Spleen (tissue), 11 donors: ENCODE measurements at regions not wholly inside any gene's neighbourhood (a gene's known extent, or its start where the extent isn't known, plus 50 kb on each side); places are given as distances from the start of the nearest gene placed in this dataset.

ENCODE experiments used
- DNase-seq: peaks from one replicate; pipeline ENCODE4 v3.0.0-alpha.2; 2020
- H3K27ac ChIP-seq, 8 donors: fragments of 200-600 bp; sonication (generic) in 7 of 8; 1 replicate in 4 of 8; 2 replicates in 4 of 8; pipeline versions ENCODE4 v1.5.0 to v1.8.0; 2016 to 2021; ENCODE audit warnings: inconsistent platforms in 4 of 8, mild to moderate bottlenecking in 4 of 8, moderate library complexity in 1 of 8
- H3K27me3 ChIP-seq, 7 donors: fragments of 200-600 bp; sonication (generic) in 6 of 7; replicated peaks in 1 of 7; 1 replicate in 4 of 7; 2 replicates in 3 of 7; pipeline versions ENCODE4 v1.5.0 to v1.8.0; 2016 to 2021; ENCODE audit warnings: inconsistent platforms in 3 of 7, mild to moderate bottlenecking in 1 of 7
- H3K36me3 ChIP-seq, 6 donors: fragments of 200-600 bp; sonication (generic) in 5 of 6; 1 replicate in 4 of 6; 2 replicates in 2 of 6; pipeline versions ENCODE4 v1.5.0 to v1.8.0; 2016 to 2021; ENCODE audit warnings: inconsistent platforms in 2 of 6
- H3K4me1 ChIP-seq, 6 donors: fragments of 200-600 bp; sonication (generic) in 5 of 6; 1 replicate in 3 of 6; 2 replicates in 3 of 6; pipeline versions ENCODE4 v1.5.0 to v1.8.0; 2016 to 2021; ENCODE audit warnings: inconsistent platforms in 3 of 6
- H3K4me3 ChIP-seq, 8 donors: fragments of 200-600 bp; sonication (generic) in 7 of 8; 1 replicate in 4 of 8; 2 replicates in 4 of 8; pipeline versions ENCODE4 v1.5.0 to v1.8.0; 2016 to 2021; ENCODE audit warnings: inconsistent platforms in 4 of 8, mild to moderate bottlenecking in 4 of 8, moderate library complexity in 2 of 8
- H3K9me3 ChIP-seq, 8 donors: fragments of 200-600 bp; sonication (generic) in 7 of 8; 1 replicate in 4 of 8; 2 replicates in 4 of 8; pipeline versions ENCODE4 v1.5.0 to v1.8.0; 2016 to 2021; ENCODE audit warnings: inconsistent platforms in 4 of 8
- POLR2A ChIP-seq, 3 donors: fragments of 450-650 bp; IDR thresholded peaks; one replicate each; pipeline ENCODE4 v1.5.1; 2017; ENCODE audit warnings: antibody characterized with exemption in 3 of 3, mild to moderate bottlenecking in 1 of 3
- POLR2AphosphoS5 ChIP-seq, 3 donors: sonication (generic); formaldehyde crosslinking; IDR thresholded peaks; one replicate each; pipeline ENCODE4 v1.5.1; 2017; ENCODE audit warnings: antibody characterized with exemption in 3 of 3
- WGBS, 5 donors: extraction: QIAGEN DNeasy Blood & Tissue Kit in 3 of 5; methylation state at CpG; one replicate each; pipeline versions ENCODE4 v1.1.5 to v1.1.7; 2013 to 2018; 5-methylcytosine and 5-hydroxymethylcytosine counted together
- intact Hi-C: fragments of 100-400 bp; cut with DNase I; formaldehyde crosslinking; loops from one replicate; pipeline ENCODE4 v1.15.0; 2023; ENCODE audit warnings: low total_unique reads
- TF ChIP-seq, protein P1 (sequence below), 11 experiments: fragments of 200-600 bp in 7 of 11; fragments of 450-650 bp in 4 of 11; sonication (generic) in 4 of 11; IDR thresholded peaks in 8 of 11; conservative IDR thresholded peaks in 3 of 11; 1 replicate in 7 of 11; 2 replicates in 4 of 11; pipeline versions ENCODE4 v1.4.0 to v1.8.0; 2016 to 2021; ENCODE audit warnings: antibody characterized with exemption in 11 of 11, inconsistent platforms in 4 of 11, mild to moderate bottlenecking in 1 of 11
- donor health status: healthy with polysubstance abuse.
- donor health status: DM: no; HTN: no; CAD: no; lungs with moderate emphysema.
- donor health status: DM: no; HTN: no; CAD: no.
- donor health status: Bipolar disorder and iron deficiency.
- donor health status: healthy.
- donor health status: DM: no; HTN: no; CAD: no.
- donor health status: DM: yes; HTN: yes; CAD: no.

DNA sequence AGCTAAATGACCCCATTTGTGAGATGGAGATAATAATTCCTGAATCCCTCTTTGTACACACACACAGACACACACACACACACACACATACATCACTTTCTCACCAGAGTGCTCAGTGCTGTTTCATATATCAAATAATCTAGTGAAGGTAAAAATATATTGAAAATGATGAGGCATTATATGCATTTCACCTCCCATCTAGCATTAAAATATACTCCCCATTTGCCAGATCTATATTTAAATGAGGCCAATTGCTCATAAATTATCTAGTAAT, 490.7 kb upstream of the FLRT2 start:
- intact Hi-C loops, result no loop called here
- no peak for DNase-seq
- no peaks in the 10 kb centered on the region for H3K27me3 ChIP-seq
- peaks cover 0 to 9% (median 0%) of the 10 kb centered on the region in 8 donors for H3K9me3 ChIP-seq
- no peaks in the 10 kb centered on the region for H3K36me3 ChIP-seq
- H3K27ac ChIP-seq, result no peak overlapping the region
- H3K4me1 ChIP-seq, result no peaks in the 10 kb centered on the region
- TF ChIP-seq, protein P1, sequence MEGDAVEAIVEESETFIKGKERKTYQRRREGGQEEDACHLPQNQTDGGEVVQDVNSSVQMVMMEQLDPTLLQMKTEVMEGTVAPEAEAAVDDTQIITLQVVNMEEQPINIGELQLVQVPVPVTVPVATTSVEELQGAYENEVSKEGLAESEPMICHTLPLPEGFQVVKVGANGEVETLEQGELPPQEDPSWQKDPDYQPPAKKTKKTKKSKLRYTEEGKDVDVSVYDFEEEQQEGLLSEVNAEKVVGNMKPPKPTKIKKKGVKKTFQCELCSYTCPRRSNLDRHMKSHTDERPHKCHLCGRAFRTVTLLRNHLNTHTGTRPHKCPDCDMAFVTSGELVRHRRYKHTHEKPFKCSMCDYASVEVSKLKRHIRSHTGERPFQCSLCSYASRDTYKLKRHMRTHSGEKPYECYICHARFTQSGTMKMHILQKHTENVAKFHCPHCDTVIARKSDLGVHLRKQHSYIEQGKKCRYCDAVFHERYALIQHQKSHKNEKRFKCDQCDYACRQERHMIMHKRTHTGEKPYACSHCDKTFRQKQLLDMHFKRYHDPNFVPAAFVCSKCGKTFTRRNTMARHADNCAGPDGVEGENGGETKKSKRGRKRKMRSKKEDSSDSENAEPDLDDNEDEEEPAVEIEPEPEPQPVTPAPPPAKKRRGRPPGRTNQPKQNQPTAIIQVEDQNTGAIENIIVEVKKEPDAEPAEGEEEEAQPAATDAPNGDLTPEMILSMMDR (IDR thresholded peaks at IDR 0.05 in 8 of 11, conservative IDR thresholded peaks at IDR 0.05 in 3 of 11), result no peak
- no peak for TF ChIP-seq POLR2A (IDR thresholded peaks at IDR 0.05)
- no peak for TF ChIP-seq POLR2AphosphoS5 (IDR thresholded peaks at IDR 0.05)
- no peak overlapping the region for H3K4me3 ChIP-seq

DNA sequence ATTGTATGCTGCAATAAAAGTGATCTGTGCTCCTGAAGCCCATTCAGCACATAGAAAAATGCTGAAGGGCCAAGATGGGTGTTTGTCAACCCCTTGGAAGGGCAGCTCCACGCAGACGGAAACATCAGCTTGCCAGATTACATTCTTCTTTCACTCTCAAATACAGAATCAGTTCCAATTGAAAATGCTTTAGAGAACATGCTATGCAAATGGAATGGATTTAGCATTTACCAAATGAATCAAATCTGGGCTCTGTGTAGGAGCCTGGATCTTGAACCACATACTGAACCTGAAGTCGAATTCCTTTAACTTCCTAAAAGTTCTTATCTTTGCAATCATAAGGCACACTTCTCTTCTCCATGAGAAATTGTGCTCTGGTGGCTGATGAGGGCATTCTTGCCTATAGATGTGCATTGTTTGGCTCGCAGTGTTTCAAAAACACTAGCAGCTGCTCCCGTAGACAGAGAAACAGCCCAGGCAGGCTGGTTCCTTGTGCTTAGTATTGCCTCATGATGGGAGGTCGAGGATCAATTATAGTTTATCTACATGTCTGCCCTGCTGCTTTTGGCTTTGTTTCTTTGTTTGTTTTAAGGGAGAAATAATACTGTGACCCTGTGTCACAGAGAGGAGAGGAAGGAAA, 489.8 kb upstream of the FLRT2 start:
- Histone ChIP-seq H3K4me1 (no peaks in the 10 kb centered on the region), H3K27me3 (no peaks in the 10 kb centered on the region), H3K36me3 (no peaks in the 10 kb centered on the region), H3K4me3 (no peak overlapping the region), H3K27ac (no peak overlapping the region), H3K9me3 (peaks cover 0 to 9% (median 0%) of the 10 kb centered on the region in 8 donors)
- TF ChIP-seq POLR2A (IDR thresholded peaks at IDR 0.05), result no peak
- no peak for TF ChIP-seq POLR2AphosphoS5 (IDR thresholded peaks at IDR 0.05)
- TF ChIP-seq, protein P1 (IDR thresholded peaks at IDR 0.05 in 8 of 11, conservative IDR thresholded peaks at IDR 0.05 in 3 of 11), result no peak
- 59 to 66% (median 61%) methylated on average over 6 of the region's 6 CpGs for WGBS, 5 donors
- intact Hi-C loops, result no loop called here
- DNase-seq, result no peak

DNA sequence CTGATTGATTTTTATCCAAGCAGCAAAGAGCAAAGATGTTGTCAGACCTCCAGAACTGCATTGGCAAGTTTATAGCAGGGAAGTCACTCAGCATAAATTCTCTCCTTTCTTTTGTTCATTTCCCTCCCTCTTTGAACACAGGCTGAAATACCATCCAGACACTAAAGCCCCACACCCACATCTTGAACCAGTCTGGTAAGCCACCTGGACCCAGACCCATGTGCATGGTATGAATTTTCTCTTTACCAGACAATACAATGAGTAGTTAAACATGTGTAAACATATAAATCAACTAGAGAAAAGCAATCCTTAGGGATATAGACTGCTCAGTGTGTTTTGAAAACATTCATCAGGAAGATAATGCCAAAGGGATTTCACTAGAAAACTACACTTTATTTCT, 488.3 kb upstream of the FLRT2 start:
- H3K9me3 ChIP-seq, result peaks cover 0 to 14% (median 1%) of the 10 kb centered on the region in 8 donors
- H3K36me3 ChIP-seq, result no peaks in the 10 kb centered on the region
- H3K4me3 ChIP-seq, result no peak overlapping the region
- TF ChIP-seq POLR2A (IDR thresholded peaks at IDR 0.05) (no peak), POLR2AphosphoS5 (IDR thresholded peaks at IDR 0.05) (no peak)
- TF ChIP-seq, protein P1 (IDR thresholded peaks at IDR 0.05 in 8 of 11, conservative IDR thresholded peaks at IDR 0.05 in 3 of 11), result no peak
- no peaks in the 10 kb centered on the region for H3K27me3 ChIP-seq
- H3K27ac ChIP-seq, result no peak overlapping the region
- H3K4me1 ChIP-seq, result no peaks in the 10 kb centered on the region
- intact Hi-C loops, result no loop called here
- DNase-seq, result no peak

DNA sequence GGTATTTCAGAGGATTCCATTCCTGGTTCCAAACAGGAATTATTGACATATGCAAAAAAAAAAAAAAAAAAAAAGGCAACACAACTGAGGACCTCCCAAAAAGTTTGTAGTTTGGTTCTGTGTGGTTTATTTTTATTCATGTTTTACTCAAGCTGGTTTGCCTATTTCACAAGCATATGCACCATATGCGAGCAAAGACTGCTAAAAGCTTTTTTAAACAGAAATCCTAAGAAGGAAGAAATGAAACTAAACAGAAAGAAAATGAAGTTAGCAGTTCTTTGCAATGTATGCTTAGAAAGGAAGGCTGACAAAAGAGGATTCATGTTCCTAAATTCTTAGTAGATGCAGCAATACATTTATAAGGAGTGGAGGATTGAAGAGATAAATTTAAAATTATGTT, 487.6 kb upstream of the FLRT2 start:
- Histone ChIP-seq H3K27me3 (no peaks in the 10 kb centered on the region), H3K36me3 (no peaks in the 10 kb centered on the region), H3K4me1 (no peaks in the 10 kb centered on the region), H3K9me3 (peaks cover 0 to 20% (median 8%) of the 10 kb centered on the region in 8 donors), H3K4me3 (no peak overlapping the region), H3K27ac (no peak overlapping the region)
- intact Hi-C loops, result no loop called here
- no peak for DNase-seq
- WGBS, 5 donors, result 69 to 90% (median 86%) methylated on average over 1 of the region's 1 CpG
- no peak for TF ChIP-seq POLR2A (IDR thresholded peaks at IDR 0.05)
- TF ChIP-seq, protein P1 (IDR thresholded peaks at IDR 0.05 in 8 of 11, conservative IDR thresholded peaks at IDR 0.05 in 3 of 11), result no peak
